ENCODE measurements at regions not wholly inside any gene's neighbourhood (a gene's known extent, or its start where the extent isn't known, plus 50 kb on each side); places are given as distances from the start of the nearest gene placed in this dataset.

DNA sequence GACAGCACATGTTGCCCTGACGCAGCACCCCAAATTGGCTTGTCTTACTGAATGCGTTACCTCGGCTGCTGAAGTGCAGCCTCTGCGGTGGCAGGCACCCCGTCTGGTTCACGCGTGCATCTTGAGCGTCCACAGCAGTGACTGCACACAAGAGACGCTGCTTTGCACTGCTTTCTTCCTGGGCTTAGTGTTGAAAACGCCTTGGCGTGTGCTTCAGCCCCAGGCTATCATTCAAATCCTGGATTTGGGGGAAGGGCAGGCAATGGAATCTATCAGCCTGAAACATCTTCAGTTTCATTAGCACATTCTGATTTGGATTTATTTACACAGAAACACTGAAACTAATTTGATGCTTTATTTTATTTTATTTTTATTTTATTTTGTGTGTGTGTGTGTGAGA is 342.7 kb downstream of the SMOC2 start:
- Histone ChIP-seq H3K4me1 (ENCODE audit: insufficient read depth, low read length) (0 out of 2 replicates have a peak, but pooled peaks cover 7% of the 10 kb centered on the region), H3K9ac (ENCODE audit: low read depth, low read length) (no peak overlapping the region), H3K36me3 (ENCODE audit: insufficient read depth, low read length) (no peaks in the 10 kb centered on the region), H3K9me3 (ENCODE audit: insufficient read depth, low read depth, low read length) (no peaks in the 10 kb centered on the region), H3K27ac (ENCODE audit: low read depth, low read length) (no peak overlapping the region), H3K4me3 (ENCODE audit: low read length) (no peak overlapping the region), H3K27me3 (ENCODE audit: insufficient read depth, low read length) (no peaks in the 10 kb centered on the region)
- WGBS, result 93% methylated on average over 11 of the region's 11 CpGs

DNA sequence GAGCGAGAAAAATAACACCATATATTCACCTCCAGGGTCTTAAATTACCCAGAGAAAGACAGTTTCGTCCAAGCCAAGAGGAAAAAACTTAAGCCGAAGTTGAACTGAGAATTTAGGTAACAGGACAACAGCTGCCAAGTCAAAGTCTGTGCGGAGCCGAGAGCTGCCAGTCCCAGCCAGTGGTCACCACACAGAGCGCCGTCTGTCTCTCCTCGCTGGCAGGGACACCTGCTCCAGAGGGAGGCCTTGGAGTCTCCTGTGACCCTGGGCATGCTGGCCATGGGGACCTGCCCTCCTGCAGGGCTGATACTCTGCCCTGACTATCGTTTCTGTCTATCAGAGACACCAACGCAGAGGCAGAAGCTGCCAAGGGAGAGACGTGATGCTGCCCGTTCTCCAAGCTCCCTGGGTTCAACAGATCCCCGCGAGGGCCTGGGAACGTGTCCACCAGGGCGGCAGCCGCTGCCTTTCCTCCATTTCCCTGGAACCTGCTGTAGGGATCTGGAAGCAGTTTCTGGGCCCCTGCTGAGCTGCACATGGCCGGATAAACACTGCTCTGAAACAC is 341.3 kb downstream of the SMOC2 start:
- no peak overlapping the region for H3K27ac ChIP-seq (ENCODE audit: low read depth, low read length)
- 91% methylated on average over 18 of the region's 18 CpGs for WGBS
- no peaks in the 10 kb centered on the region for H3K27me3 ChIP-seq (ENCODE audit: insufficient read depth, low read length)
- no peak overlapping the region for H3K4me3 ChIP-seq (ENCODE audit: low read length)
- no peak overlapping the region for H3K9ac ChIP-seq (ENCODE audit: low read depth, low read length)
- H3K36me3 ChIP-seq (ENCODE audit: insufficient read depth, low read length), result no peaks in the 10 kb centered on the region
- H3K4me1 ChIP-seq (ENCODE audit: insufficient read depth, low read length), result 0 out of 2 replicates have a peak, but pooled peaks cover 7% of the 10 kb centered on the region
- no peaks in the 10 kb centered on the region for H3K9me3 ChIP-seq (ENCODE audit: insufficient read depth, low read depth, low read length)

DNA sequence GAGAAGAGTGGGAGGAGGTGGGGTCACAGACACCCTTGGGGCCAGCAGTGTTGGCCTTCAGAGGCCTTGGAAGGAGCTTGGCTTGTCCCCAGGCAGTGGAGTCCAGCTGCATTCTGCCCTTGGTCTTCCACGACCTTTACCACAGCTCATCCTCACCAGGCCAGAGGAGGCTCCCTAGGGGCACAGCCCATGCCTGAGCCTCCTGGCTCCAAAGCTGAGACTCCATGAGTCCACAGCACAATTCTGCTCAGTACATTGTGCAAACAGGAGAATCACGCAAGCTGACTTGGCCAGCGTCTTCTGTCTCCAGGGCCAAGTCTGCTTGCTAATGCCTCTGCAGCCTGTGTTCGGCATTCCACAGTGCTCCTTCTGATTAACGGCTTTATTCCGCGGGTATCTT is 337.2 kb downstream of the SMOC2 start:
- H3K4me1 ChIP-seq (ENCODE audit: insufficient read depth, low read length), result no peaks in the 10 kb centered on the region
- peaks cover 20% of the 10 kb centered on the region for H3K9me3 ChIP-seq (ENCODE audit: insufficient read depth, low read depth, low read length)
- no peaks in the 10 kb centered on the region for H3K27me3 ChIP-seq (ENCODE audit: insufficient read depth, low read length)
- H3K9ac ChIP-seq (ENCODE audit: low read depth, low read length), result no peak overlapping the region
- H3K27ac ChIP-seq (ENCODE audit: low read depth, low read length), result no peak overlapping the region
- H3K4me3 ChIP-seq (ENCODE audit: low read length), result no peak overlapping the region
- no peaks in the 10 kb centered on the region for H3K36me3 ChIP-seq (ENCODE audit: insufficient read depth, low read length)
- WGBS, result 88% methylated on average over 7 of the region's 7 CpGs

DNA sequence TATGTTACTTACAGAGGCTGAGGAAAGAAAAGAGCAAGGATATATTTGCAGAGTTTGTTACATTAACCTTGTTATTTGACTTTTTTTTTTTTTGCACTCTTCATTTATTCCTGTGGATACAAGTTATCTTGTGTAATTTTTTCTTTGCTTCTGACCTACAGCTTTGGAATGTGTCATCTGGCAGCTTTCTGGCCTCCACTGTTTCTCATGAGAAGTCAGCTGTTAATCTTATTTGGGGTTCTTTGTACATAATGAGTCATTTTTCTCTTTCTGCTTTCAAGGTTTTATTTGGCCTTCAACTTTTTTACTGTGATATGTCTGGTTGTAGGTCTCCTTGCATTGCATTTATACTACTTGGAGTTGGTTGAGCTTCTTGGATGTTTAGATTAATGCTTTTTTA is 333.4 kb downstream of the SMOC2 start:
- no peaks in the 10 kb centered on the region for H3K4me1 ChIP-seq (ENCODE audit: insufficient read depth, low read length)
- no peak overlapping the region for H3K9ac ChIP-seq (ENCODE audit: low read depth, low read length)
- no peaks in the 10 kb centered on the region for H3K36me3 ChIP-seq (ENCODE audit: insufficient read depth, low read length)
- no peak overlapping the region for H3K27ac ChIP-seq (ENCODE audit: low read depth, low read length)
- H3K9me3 ChIP-seq (ENCODE audit: insufficient read depth, low read depth, low read length), result peaks cover 25% of the 10 kb centered on the region
- H3K4me3 ChIP-seq (ENCODE audit: low read length), result no peak overlapping the region
- H3K27me3 ChIP-seq (ENCODE audit: insufficient read depth, low read length), result no peaks in the 10 kb centered on the region

DNA sequence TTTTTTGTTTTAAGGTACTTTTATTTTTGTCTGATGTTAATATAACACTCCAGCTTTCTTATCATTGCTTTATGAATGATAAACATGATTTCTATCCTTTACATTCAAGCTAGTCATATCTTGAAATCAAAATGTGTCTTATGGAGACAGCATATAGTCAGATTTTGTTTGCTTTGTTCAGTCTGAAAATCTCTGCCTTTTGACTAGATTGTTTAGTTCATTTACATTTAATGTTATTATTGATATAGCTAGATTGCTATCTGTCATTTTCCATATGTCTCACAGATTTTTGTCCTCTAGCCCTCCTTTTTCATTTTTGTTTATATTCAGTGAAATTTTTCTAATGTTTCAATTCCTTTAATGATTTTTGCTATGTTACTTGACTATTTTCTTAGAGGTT is 332.8 kb downstream of the SMOC2 start:
- no peaks in the 10 kb centered on the region for H3K4me1 ChIP-seq (ENCODE audit: insufficient read depth, low read length)
- H3K9me3 ChIP-seq (ENCODE audit: insufficient read depth, low read depth, low read length), result peaks cover 30% of the 10 kb centered on the region
- no peak overlapping the region for H3K9ac ChIP-seq (ENCODE audit: low read depth, low read length)

DNA sequence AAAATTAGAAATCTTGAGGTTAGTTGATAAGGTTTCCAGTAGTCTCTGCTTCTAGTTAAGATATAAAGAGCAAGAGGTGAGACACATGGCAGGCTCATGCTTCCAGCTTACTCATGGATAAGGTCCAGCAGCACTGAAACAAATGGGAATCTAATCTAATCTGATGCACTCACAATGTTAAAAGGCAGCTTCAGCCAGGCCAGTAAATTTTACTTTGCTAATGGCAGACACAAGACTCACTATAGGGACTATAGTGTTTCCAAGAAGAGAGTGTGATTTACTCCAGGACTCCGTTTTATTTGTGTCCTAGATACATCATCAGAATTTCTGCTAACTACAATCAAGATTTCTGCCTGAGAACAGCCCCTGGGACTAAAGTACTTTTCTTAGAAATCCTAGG is 324.8 kb downstream of the SMOC2 start:
- whole genome bisulfite sequencing, result 32% methylated on average over 1 of the region's 1 CpG
- Histone ChIP-seq H3K9ac (ENCODE audit: low read depth, low read length) (no peak overlapping the region), H3K9me3 (ENCODE audit: insufficient read depth, low read depth, low read length) (peaks cover 11% of the 10 kb centered on the region; the same call in 1 of the 2 replicates), H3K27me3 (ENCODE audit: insufficient read depth, low read length) (no peaks in the 10 kb centered on the region), H3K36me3 (ENCODE audit: insufficient read depth, low read length) (no peaks in the 10 kb centered on the region), H3K4me1 (ENCODE audit: insufficient read depth, low read length) (no peaks in the 10 kb centered on the region; the same call in 1 of the 2 replicates), H3K4me3 (ENCODE audit: low read length) (no peak overlapping the region), H3K27ac (ENCODE audit: low read depth, low read length) (no peak overlapping the region)

More for the DNA sequence above, 332.8 kb downstream of the SMOC2 start:
- no peaks in the 10 kb centered on the region for H3K27me3 ChIP-seq (ENCODE audit: insufficient read depth, low read length)
- H3K4me3 ChIP-seq (ENCODE audit: low read length), result no peak overlapping the region
- no peak overlapping the region for H3K27ac ChIP-seq (ENCODE audit: low read depth, low read length)
- H3K36me3 ChIP-seq (ENCODE audit: insufficient read depth, low read length), result no peaks in the 10 kb centered on the region

DNA sequence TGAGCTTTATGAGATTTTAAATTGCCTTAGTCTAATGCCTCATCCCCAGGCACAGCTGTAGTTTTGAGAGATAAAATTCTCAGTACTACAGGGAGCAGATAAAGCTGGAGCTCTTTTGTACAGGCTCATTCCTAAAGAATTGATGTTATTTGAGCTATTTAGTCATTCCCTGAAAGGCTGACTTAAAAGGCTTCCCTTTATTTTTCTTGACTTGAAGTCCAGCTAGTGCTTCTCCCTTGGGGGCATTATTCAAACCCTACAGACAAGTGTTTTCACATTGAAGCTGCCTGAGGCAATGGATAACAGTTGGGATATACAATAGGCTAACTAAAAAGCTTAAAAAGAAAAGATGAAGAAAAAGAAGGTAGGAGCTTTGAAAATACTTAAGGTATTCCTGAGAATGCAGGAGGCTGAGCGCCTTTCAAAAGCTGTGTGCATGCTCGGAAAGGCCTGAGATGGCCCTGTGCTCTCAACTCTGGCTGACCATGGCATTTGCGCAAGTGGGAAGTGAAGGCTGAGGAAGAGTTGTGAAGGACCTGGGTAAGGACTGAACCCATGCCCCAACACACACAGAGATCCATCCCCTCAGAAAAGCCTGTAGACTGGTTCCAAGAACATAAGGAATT is 315.1 kb downstream of the SMOC2 start:
- Histone ChIP-seq H3K9ac (ENCODE audit: low read depth, low read length) (peak overlapping the region; percentile 34; the same call in 1 of the 2 replicates), H3K4me3 (ENCODE audit: low read length) (no peak overlapping the region), H3K9me3 (ENCODE audit: insufficient read depth, low read depth, low read length) (no peaks in the 10 kb centered on the region), H3K4me1 (ENCODE audit: insufficient read depth, low read length) (peaks cover 28% of the 10 kb centered on the region), H3K36me3 (ENCODE audit: insufficient read depth, low read length) (no peaks in the 10 kb centered on the region), H3K27me3 (ENCODE audit: insufficient read depth, low read length) (no peaks in the 10 kb centered on the region), H3K27ac (ENCODE audit: low read depth, low read length) (peak overlapping the region; percentile 88)
- WGBS, result 45% methylated on average over 3 of the region's 3 CpGs

DNA sequence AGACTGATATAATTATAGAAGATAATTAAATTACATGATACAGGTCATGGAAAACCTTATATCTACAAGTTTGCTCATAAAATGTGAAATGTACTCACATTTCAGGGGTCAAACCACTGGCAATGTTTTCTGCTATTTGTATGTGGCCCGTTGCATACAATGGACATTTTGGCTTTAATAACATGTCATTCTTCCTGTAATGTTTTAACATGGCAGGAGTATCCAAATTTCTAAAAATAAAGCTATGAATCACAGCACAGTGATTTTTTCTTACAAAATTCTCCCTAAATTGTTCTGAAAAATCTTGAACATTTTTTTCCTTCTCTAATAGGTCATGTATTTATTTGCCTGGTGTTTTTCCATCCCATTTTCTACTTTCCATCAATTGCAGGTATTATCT is 305.7 kb downstream of the SMOC2 start:
- H3K27ac ChIP-seq (ENCODE audit: low read depth, low read length), result no peak overlapping the region
- no peaks in the 10 kb centered on the region for H3K4me1 ChIP-seq (ENCODE audit: insufficient read depth, low read length)
- H3K36me3 ChIP-seq (ENCODE audit: insufficient read depth, low read length), result no peaks in the 10 kb centered on the region
- H3K9ac ChIP-seq (ENCODE audit: low read depth, low read length), result no peak overlapping the region
- H3K27me3 ChIP-seq (ENCODE audit: insufficient read depth, low read length), result no peaks in the 10 kb centered on the region
- H3K4me3 ChIP-seq (ENCODE audit: low read length), result no peak overlapping the region
- WGBS, result 100% methylated on average over 1 of the region's 1 CpG
- H3K9me3 ChIP-seq (ENCODE audit: insufficient read depth, low read depth, low read length), result no peaks in the 10 kb centered on the region

DNA sequence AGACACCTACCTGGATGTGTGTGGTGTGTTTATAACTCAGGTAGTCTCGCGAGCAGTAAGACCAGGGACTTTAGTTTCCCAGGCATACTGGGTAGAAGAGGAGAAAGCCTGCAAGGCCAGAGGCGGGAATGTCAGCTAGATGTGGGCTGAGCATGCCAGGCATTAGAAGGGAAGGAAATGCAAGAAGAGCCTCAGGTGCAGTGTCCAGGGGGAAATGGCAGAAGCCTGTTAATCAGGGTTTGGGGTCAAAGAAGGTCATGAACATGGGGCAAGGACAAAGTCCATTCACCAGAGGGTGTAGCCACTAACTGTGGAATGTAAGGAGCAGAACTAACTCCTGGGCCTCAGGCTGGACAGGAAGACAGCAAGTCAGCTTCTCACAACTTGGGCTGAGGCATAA is 305.0 kb downstream of the SMOC2 start:
- H3K27me3 ChIP-seq (ENCODE audit: insufficient read depth, low read length), result no peaks in the 10 kb centered on the region
- no peaks in the 10 kb centered on the region for H3K36me3 ChIP-seq (ENCODE audit: insufficient read depth, low read length)
- H3K9ac ChIP-seq (ENCODE audit: low read depth, low read length), result no peak overlapping the region
- H3K9me3 ChIP-seq (ENCODE audit: insufficient read depth, low read depth, low read length), result no peaks in the 10 kb centered on the region
- H3K4me3 ChIP-seq (ENCODE audit: low read length), result no peak overlapping the region
- H3K4me1 ChIP-seq (ENCODE audit: insufficient read depth, low read length), result no peaks in the 10 kb centered on the region
- WGBS, result 92% methylated on average over 3 of the region's 3 CpGs
- H3K27ac ChIP-seq (ENCODE audit: low read depth, low read length), result no peak overlapping the region

DNA sequence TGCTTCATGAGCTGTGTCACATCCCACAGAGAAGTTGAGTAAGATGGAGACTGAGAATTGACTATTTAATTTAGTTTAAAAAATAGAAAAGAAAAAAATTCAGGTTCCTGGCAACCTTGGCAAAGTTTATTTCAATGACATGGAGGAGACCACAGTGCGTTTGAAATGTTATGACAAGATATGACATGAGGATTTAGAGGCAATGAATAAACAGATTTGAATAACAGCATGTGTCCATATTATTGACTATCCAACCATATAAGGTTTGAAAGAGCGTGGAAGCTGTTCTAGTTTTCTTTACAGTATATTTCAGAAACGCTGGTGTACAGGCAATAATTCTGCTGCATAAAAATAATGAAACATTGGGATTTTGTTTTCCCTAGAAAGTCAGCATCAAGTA is 303.9 kb downstream of the SMOC2 start:
- Histone ChIP-seq H3K4me1 (ENCODE audit: insufficient read depth, low read length) (no peaks in the 10 kb centered on the region), H3K27me3 (ENCODE audit: insufficient read depth, low read length) (no peaks in the 10 kb centered on the region), H3K9ac (ENCODE audit: low read depth, low read length) (no peak overlapping the region), H3K36me3 (ENCODE audit: insufficient read depth, low read length) (no peaks in the 10 kb centered on the region), H3K27ac (ENCODE audit: low read depth, low read length) (no peak overlapping the region), H3K4me3 (ENCODE audit: low read length) (no peak overlapping the region), H3K9me3 (ENCODE audit: insufficient read depth, low read depth, low read length) (no peaks in the 10 kb centered on the region)
- 97% methylated on average over 3 of the region's 3 CpGs for WGBS

DNA sequence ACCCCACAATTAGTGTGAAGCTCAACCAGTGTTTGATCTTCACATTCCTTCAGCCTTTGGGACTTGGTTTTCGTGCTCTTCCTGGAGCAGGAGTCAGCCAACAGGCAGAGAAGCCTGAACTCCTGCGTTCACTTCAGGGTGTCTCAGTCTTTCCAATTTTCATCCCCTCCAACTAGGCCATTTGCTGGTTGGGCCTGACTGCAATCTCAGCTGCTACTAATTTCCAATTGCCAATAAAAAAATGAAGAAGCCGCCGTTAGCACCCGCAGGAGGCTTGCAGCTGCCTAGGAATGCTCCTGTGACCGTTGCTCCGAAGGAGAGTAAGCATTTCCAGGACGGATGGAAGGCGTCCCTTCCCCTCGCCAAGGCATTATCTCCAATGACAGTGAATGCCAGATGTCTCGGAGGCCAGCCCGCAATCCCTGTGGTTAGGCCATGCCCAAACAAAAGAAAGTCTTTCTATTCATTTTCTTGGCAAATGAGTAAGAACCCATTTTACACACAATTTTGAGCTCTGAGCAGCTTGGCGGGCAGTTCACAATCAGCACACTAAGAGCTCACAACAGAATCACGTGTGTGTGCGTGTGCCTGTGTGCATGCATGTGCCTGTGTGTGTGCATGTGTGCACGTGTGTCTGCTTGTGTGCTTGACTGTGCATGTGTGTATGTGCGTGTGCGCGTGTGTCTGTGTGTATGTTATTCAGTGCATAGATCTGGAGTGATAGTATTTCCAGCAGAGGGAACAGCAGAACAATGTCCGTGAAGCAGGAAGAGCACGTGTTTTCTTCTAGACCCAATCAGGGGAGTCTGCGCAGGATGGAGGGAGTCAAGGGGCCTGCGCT is 301.2 kb downstream of the SMOC2 start:
- no peaks in the 10 kb centered on the region for H3K36me3 ChIP-seq (ENCODE audit: insufficient read depth, low read length)
- H3K27ac ChIP-seq (ENCODE audit: low read depth, low read length), result no peak overlapping the region
- no peaks in the 10 kb centered on the region for H3K4me1 ChIP-seq (ENCODE audit: insufficient read depth, low read length)
- WGBS, result 94% methylated on average over 23 of the region's 23 CpGs
- no peaks in the 10 kb centered on the region for H3K27me3 ChIP-seq (ENCODE audit: insufficient read depth, low read length)
- no peak overlapping the region for H3K9ac ChIP-seq (ENCODE audit: low read depth, low read length)
- no peak overlapping the region for H3K4me3 ChIP-seq (ENCODE audit: low read length)
- peaks cover 5% of the 10 kb centered on the region; the same call in 1 of the 2 replicates for H3K9me3 ChIP-seq (ENCODE audit: insufficient read depth, low read depth, low read length)

Measured in HUES64 (cell line).